HCT116 (cell line): ENCODE measurements at regions not wholly inside any gene's neighbourhood (a gene's known extent, or its start where the extent isn't known, plus 50 kb on each side); places are given as distances from the start of the nearest gene placed in this dataset.

Experiments
- ATAC-seq: fragments of 200-7000 bp; cut with Tn5 transposase; 2 replicates; pipeline ENCODE4 v1.9.1; 2020; ENCODE audit warnings: mild to moderate bottlenecking, moderate library complexity
- BruUV-seq: library from RNA; stranded (reverse); fragments of 400-500 nt; replicated peaks from 2 replicates; lab custom pipeline; 2021; lab: Mats Ljungman, UMichigan
- CTCF ChIA-PET: fragments of 300-600 bp; sonication (Branson Sonifier 250); formaldehyde crosslinking; loops from one replicate; lab custom pipeline; 2021; ENCODE audit warnings: antibody characterized with exemption; lab: Charles Lee
- POLR2A ChIA-PET: fragments of 300-600, 350-600 bp; sonication (Branson Sonifier 250); formaldehyde crosslinking; loops from one replicate; lab custom pipeline; 2021; ENCODE audit warnings: antibody characterized with exemption; lab: Charles Lee
- RAD21 ChIA-PET, 2 experiments: fragments of 300-600 bp; sonication (Branson Sonifier 250); formaldehyde crosslinking; loops; one replicate each; lab custom pipeline; 2023; ENCODE audit warnings: low total read pairs in 2 of 2; ENCODE audit not compliant: uncharacterized antibody in 2 of 2, unreplicated experiment in 2 of 2, low non-redundant PET in 1 of 2; lab: Charles Lee
- DNase-seq: peaks from one replicate; pipeline ENCODE4 v3.0.0-alpha.2; 2010; ENCODE audit warnings: low read depth, low spot score
- H2AFZ ChIP-seq: fragments of 200-600 bp; shearing (Covaris generic), sonication (generic); 2 replicates; pipeline ENCODE4 v1.6.1; 2017; ENCODE audit warnings: low read depth, mixed run types, mixed read lengths, antibody characterized with exemption, low read length; ENCODE audit not compliant: poor library complexity, severe bottlenecking
- H3K27ac ChIP-seq: 2 replicates; pipeline ENCODE4 v1.5.1; 2012; ENCODE audit warnings: low read depth, low read length
- H3K27me3 ChIP-seq: fragments of 200-600 bp; sonication (generic); 2 replicates; pipeline ENCODE4 v1.6.1; 2016; ENCODE audit warnings: mixed run types, low read length, mixed read lengths; ENCODE audit not compliant: insufficient read depth
- H3K36me3 ChIP-seq, 2 experiments: fragments of 200-500 bp in 1 of 2; fragments of 200-600 bp in 1 of 2; sonication (Bioruptor generic) in 1 of 2; sonication (generic) in 1 of 2; 2 replicates each; pipeline versions ENCODE4 v1.5.1 to v1.6.1; 2014 to 2016; ENCODE audit warnings: low read length in 2 of 2, inconsistent platforms in 1 of 2, mixed read lengths in 1 of 2, mixed run types in 1 of 2; ENCODE audit not compliant: insufficient read depth in 2 of 2, control insufficient read depth in 1 of 2
- H3K4me1 ChIP-seq, 2 experiments: fragments of 200-600 bp in 1 of 2; sonication (generic) in 1 of 2; 2 replicates each; pipeline versions ENCODE4 v1.5.1 to v1.6.1; 2012 to 2017; ENCODE audit warnings: low read length in 2 of 2, inconsistent platforms in 1 of 2, mild to moderate bottlenecking in 1 of 2, mixed read lengths in 1 of 2, mixed run types in 1 of 2, moderate library complexity in 1 of 2; ENCODE audit not compliant: insufficient read depth in 2 of 2, control insufficient read depth in 1 of 2
- H3K4me2 ChIP-seq: fragments of 200-600 bp; sonication (generic); 2 replicates; pipeline ENCODE4 v1.6.1; 2017; ENCODE audit warnings: mixed run types, low read length, mixed read lengths
- H3K4me3 ChIP-seq, 2 experiments: fragments of 200-600 bp in 1 of 2; sonication (generic) in 1 of 2; replicated peaks in 1 of 2; 2 replicates each; pipeline ENCODE4 v1.5.1; 2011 to 2016; ENCODE audit warnings: low read length in 2 of 2, control low read depth in 1 of 2, low read depth in 1 of 2, mild to moderate bottlenecking in 1 of 2, mixed read lengths in 1 of 2, mixed run types in 1 of 2
- H3K79me2 ChIP-seq: fragments of 200-600 bp; sonication (generic); 2 replicates; pipeline ENCODE4 v1.6.1; 2017; ENCODE audit warnings: mild to moderate bottlenecking, mixed run types, low read length, moderate library complexity, mixed read lengths; ENCODE audit not compliant: insufficient read depth
- H3K9ac ChIP-seq: fragments of 200-600 bp; sonication (generic); 2 replicates; pipeline ENCODE4 v1.6.1; 2016; ENCODE audit warnings: low read length, mixed read lengths
- H3K9me2 ChIP-seq: fragments of 200-600 bp; sonication (generic), shearing (Covaris generic); 2 replicates; pipeline ENCODE4 v1.6.1; 2017; ENCODE audit warnings: mixed run types, mild to moderate bottlenecking, moderate library complexity; ENCODE audit not compliant: insufficient read depth
- H3K9me3 ChIP-seq, 2 experiments: fragments of 200-500 bp in 1 of 2; fragments of 200-600 bp in 1 of 2; sonication (Bioruptor generic) in 1 of 2; sonication (generic) in 1 of 2; 2 replicates each; pipeline ENCODE4 v1.6.1; 2014 to 2017; ENCODE audit warnings: low read length in 2 of 2, mixed read lengths in 2 of 2, inconsistent platforms in 1 of 2, low read depth in 1 of 2, mild to moderate bottlenecking in 1 of 2, mixed run types in 1 of 2, moderate library complexity in 1 of 2; ENCODE audit not compliant: control insufficient read depth in 1 of 2, insufficient read depth in 1 of 2
- H4K20me1 ChIP-seq: fragments of 200-600 bp; sonication (generic), shearing (Covaris generic); 2 replicates; pipeline ENCODE4 v1.6.1; 2017; ENCODE audit warnings: mixed run types, mild to moderate bottlenecking, moderate library complexity; ENCODE audit not compliant: insufficient read depth
- CBX3 ChIP-seq: IDR thresholded peaks from 2 replicates; pipeline ENCODE4 v1.6.1; 2012; ENCODE audit warnings: low read depth
- CEBPB ChIP-seq: IDR thresholded peaks from 2 replicates; pipeline ENCODE4 v1.6.1; 2012; ENCODE audit warnings: low read depth
- EGR1 ChIP-seq: IDR thresholded peaks from 2 replicates; pipeline ENCODE4 v1.6.1; 2012; ENCODE audit warnings: low read depth
- FOSL1 ChIP-seq: IDR thresholded peaks from 2 replicates; pipeline ENCODE4 v1.6.1; 2012; ENCODE audit warnings: low read depth
- JUND ChIP-seq: IDR thresholded peaks from 2 replicates; pipeline ENCODE4 v1.6.1; 2012
- POLR2AphosphoS5 ChIP-seq: IDR thresholded peaks from 2 replicates; pipeline ENCODE4 v1.6.1; 2011; ENCODE audit warnings: mild to moderate bottlenecking, low read depth, low read length, moderate library complexity
- SIN3A ChIP-seq: IDR thresholded peaks from 2 replicates; pipeline ENCODE4 v1.6.1; 2012; ENCODE audit warnings: low read depth
- SP1 ChIP-seq: IDR thresholded peaks from 2 replicates; pipeline ENCODE4 v1.6.1; 2012; ENCODE audit warnings: low read depth
- TCF7L2 ChIP-seq: IDR thresholded peaks from 2 replicates; pipeline ENCODE4 v1.7.0; 2011; ENCODE audit warnings: borderline replicate concordance, inconsistent platforms; ENCODE audit not compliant: insufficient read depth, insufficient read length; ENCODE audit errors: extremely low read depth
- intact Hi-C: fragments of 100-400 bp; cut with micrococcal nuclease; formaldehyde crosslinking; loops from 2 replicates; pipeline ENCODE4 v1.10.0; 2022
- TF ChIP-seq, protein P1 (sequence below): IDR thresholded peaks from 2 replicates; pipeline ENCODE4 v1.6.1; 2012
- TF ChIP-seq, protein P2 (sequence below), 3 experiments: fragments of 200-600 bp in 1 of 3; sonication (generic) in 1 of 3; IDR thresholded peaks in 2 of 3; conservative IDR thresholded peaks in 1 of 3; 2 replicates each; pipeline ENCODE4 v1.5.1; 2012 to 2017; ENCODE audit warnings: low read depth in 2 of 3, low read length in 2 of 3, antibody characterized with exemption in 1 of 3, borderline replicate concordance in 1 of 3, control low read depth in 1 of 3, mild to moderate bottlenecking in 1 of 3, mixed read lengths in 1 of 3, mixed run types in 1 of 3, moderate library complexity in 1 of 3; ENCODE audit not compliant: insufficient read depth in 1 of 3

DNA sequence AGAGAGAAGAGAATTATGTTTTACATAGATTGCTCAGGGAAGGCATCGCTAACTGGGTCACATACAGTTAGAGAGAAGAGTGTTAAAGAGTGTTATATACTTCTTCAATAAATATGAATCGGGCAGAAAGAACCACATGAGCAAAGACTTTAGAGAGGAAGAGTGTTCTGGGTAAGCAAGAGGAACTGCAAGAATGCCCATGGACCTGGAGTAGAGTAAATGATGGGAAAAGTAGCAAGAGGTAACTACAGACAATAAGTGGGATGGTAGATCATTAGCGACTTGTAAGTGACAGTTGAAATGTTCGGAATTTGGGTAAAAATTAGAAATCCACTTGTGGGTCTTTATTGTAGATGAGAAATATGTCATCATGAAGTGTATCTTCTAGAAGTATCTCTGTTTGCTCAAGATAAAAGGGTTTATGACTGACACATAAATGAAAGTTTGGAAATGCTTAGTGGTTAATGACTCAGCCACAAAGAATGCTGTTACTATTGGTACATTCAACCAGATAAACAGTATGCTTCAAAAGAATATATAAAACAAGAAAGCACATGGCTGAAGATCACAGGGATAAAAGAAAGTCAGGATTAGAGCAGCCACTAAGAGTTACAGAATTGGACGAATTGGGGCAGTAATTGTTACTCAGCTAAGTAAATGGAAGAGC lies 229.3 kb downstream of the CASP12 start:
- ATAC-seq, result peak; percentile 79
- TF ChIP-seq SIN3A (peak; percentile 50; the same call in 1 of the 2 replicates), CBX3 (peak; percentile 41; the same call in 1 of the 2 replicates), FOSL1 (peak; percentile 79), CEBPB (peak; percentile 70), POLR2AphosphoS5 (no peak), JUND (peak; percentile 76), TCF7L2 (peak; percentile 92), SP1 (no peak), EGR1 (no peak)
- TF ChIP-seq, protein P1, sequence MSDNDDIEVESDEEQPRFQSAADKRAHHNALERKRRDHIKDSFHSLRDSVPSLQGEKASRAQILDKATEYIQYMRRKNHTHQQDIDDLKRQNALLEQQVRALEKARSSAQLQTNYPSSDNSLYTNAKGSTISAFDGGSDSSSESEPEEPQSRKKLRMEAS, result peak; percentile 76
- TF ChIP-seq, protein P2, sequence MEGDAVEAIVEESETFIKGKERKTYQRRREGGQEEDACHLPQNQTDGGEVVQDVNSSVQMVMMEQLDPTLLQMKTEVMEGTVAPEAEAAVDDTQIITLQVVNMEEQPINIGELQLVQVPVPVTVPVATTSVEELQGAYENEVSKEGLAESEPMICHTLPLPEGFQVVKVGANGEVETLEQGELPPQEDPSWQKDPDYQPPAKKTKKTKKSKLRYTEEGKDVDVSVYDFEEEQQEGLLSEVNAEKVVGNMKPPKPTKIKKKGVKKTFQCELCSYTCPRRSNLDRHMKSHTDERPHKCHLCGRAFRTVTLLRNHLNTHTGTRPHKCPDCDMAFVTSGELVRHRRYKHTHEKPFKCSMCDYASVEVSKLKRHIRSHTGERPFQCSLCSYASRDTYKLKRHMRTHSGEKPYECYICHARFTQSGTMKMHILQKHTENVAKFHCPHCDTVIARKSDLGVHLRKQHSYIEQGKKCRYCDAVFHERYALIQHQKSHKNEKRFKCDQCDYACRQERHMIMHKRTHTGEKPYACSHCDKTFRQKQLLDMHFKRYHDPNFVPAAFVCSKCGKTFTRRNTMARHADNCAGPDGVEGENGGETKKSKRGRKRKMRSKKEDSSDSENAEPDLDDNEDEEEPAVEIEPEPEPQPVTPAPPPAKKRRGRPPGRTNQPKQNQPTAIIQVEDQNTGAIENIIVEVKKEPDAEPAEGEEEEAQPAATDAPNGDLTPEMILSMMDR (IDR thresholded peaks at IDR 0.05 in 2 of 3, conservative IDR thresholded peaks at IDR 0.05 in 1 of 3; ENCODE audit: borderline replicate concordance in 1 of 3, insufficient read depth in 1 of 3, low read depth in 2 of 3, low read length in 2 of 3), result no peak
- no peaks in the 10 kb centered on the region for H3K27me3 ChIP-seq
- ChIA-PET CTCF (interaction anchor here (1.0 kb wide), 1 partner anchor 414 kb away, joined by 3 read pairs; no protein-coding TSS in a partner anchor), POLR2A (no interaction called here), RAD21 (no interaction called here)
- no peaks in the 10 kb centered on the region for H3K9me3 ChIP-seq
- no peaks in the 10 kb centered on the region for H4K20me1 ChIP-seq
- H3K4me2 ChIP-seq, result peak overlapping the region; percentile 17; the same call in 1 of the 2 replicates
- no peaks in the 10 kb centered on the region for H3K9me2 ChIP-seq
- H3K36me3 ChIP-seq, result no peaks in the 10 kb centered on the region
- no peak overlapping the region for H3K9ac ChIP-seq
- no peaks in the 10 kb centered on the region for H3K79me2 ChIP-seq
- no peak overlapping the region for H2AFZ ChIP-seq
- intact Hi-C loops, result no loop called here
- no peak overlapping the region for H3K4me3 ChIP-seq
- BruUV-seq, result no TSS peak
- H3K4me1 ChIP-seq, result peaks cover 4 to 11% of the 10 kb centered on the region in 2 experiments; a peak in 3 of 4 replicates
- peak; percentile 39 for DNase-seq
- H3K27ac ChIP-seq, result no peak overlapping the region
